ENCODE measurements at regions not wholly inside any gene's neighbourhood (a gene's known extent, or its start where the extent isn't known, plus 50 kb on each side); places are given as distances from the start of the nearest gene placed in this dataset.

DNA sequence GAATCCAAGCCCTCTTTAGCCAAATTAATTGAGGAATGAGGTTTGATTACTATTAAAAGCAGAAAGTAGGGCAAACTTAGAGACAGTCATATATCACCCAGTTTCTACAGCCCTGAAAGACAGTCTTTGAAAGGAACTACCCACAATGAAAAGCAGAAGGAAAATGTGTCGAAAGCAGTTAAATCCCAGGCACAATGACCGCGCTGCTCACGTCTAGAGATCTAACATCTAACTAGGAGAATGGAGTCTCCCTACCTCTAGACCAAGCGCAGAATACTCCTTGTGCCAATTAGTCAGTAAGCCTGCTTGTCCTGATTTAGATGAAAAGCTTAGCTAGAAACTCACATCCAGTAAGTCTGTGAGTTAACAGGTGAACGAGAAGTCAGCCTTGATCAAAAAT, 350.0 kb downstream of the FGFR2 start:
- no peak overlapping the region for H3K27ac ChIP-seq (ENCODE audit: low read depth, low read length)
- no peak for DNase-seq (ENCODE audit: low read depth)
- H3K27ac Mint-ChIP-seq (ENCODE audit: unreplicated experiment), result no peak overlapping the region
- H3K36me3 Mint-ChIP-seq (ENCODE audit: low read depth, unreplicated experiment), result no peaks in the 10 kb centered on the region
- H3K36me3 ChIP-seq (ENCODE audit: insufficient read depth, low read length), result no peaks in the 10 kb centered on the region
- H3K9me3 ChIP-seq (ENCODE audit: insufficient read depth, low read depth, low read length), result no peaks in the 10 kb centered on the region
- no peaks in the 10 kb centered on the region for H3K4me1 ChIP-seq (ENCODE audit: insufficient read depth, low read length)
- TF ChIP-seq EZH2 (IDR thresholded peaks at IDR 0.05; ENCODE audit: insufficient read depth, low read length), result no peak
- TF ChIP-seq, protein P1, sequence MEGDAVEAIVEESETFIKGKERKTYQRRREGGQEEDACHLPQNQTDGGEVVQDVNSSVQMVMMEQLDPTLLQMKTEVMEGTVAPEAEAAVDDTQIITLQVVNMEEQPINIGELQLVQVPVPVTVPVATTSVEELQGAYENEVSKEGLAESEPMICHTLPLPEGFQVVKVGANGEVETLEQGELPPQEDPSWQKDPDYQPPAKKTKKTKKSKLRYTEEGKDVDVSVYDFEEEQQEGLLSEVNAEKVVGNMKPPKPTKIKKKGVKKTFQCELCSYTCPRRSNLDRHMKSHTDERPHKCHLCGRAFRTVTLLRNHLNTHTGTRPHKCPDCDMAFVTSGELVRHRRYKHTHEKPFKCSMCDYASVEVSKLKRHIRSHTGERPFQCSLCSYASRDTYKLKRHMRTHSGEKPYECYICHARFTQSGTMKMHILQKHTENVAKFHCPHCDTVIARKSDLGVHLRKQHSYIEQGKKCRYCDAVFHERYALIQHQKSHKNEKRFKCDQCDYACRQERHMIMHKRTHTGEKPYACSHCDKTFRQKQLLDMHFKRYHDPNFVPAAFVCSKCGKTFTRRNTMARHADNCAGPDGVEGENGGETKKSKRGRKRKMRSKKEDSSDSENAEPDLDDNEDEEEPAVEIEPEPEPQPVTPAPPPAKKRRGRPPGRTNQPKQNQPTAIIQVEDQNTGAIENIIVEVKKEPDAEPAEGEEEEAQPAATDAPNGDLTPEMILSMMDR (IDR thresholded peaks at IDR 0.05; ENCODE audit: insufficient read depth, low read depth, low read length), result no peak
- H3K4me1 Mint-ChIP-seq (ENCODE audit: low read depth, unreplicated experiment), result no peaks in the 10 kb centered on the region
- no peak overlapping the region for H3K4me3 ChIP-seq (ENCODE audit: insufficient read depth, low read depth, low read length)
- no peak overlapping the region for H2AFZ ChIP-seq (ENCODE audit: low read depth, low read length)
- no peaks in the 10 kb centered on the region for H3K27me3 ChIP-seq (ENCODE audit: insufficient read depth, low read length)
- FAIRE-seq, result no peak
- no peaks in the 10 kb centered on the region for H3K79me2 ChIP-seq (ENCODE audit: insufficient read depth, low read length)
- H3K9me3 Mint-ChIP-seq (ENCODE audit: unreplicated experiment), result no peaks in the 10 kb centered on the region
- no peak overlapping the region for H3K9ac ChIP-seq (ENCODE audit: low read length)
- no peak overlapping the region for H3K4me3 Mint-ChIP-seq (ENCODE audit: unreplicated experiment)
- no peak overlapping the region for H3K4me2 ChIP-seq (ENCODE audit: low read length)
- peaks cover 2% of the 10 kb centered on the region for H3K27me3 Mint-ChIP-seq (ENCODE audit: low read depth, unreplicated experiment)
- H4K20me1 ChIP-seq (ENCODE audit: insufficient read depth, low read length), result no peaks in the 10 kb centered on the region

DNA sequence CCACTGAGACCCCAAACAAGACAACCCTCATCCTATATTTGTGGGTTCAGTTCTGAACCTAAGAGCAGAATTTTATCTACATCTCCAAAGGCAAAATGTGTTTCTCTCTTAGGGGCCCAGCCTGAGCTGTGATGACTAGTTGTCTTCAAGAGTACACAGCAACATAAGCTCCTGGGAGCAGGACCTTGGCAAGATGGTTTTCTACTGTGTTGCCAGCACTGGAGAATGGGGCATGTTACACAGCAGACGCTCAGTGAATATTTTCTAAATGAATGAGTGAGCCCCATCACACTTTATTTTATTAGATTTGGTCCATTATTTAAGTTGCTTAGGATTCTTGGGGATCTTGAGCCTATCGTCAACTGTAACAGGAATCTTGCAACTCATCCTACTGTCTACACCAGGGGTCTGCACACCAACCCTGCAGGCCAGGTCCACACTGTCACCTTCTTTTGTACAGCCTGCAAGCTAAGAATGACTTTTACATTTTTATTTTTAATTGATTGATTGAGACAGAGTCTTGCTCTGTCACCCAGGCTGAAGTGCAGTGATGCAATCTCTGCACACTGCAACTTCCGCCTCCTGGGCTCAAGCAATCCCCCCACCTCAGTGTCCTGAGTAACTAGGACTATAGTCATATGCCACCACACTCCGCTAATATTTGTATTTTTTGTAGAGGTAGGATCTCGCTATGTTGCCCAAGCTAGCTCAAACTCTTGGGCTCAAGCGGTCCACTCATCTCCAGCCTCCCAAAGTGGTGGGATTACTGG, 347.1 kb downstream of the FGFR2 start:
- H3K27ac ChIP-seq (ENCODE audit: low read depth, low read length), result no peak overlapping the region
- H3K79me2 ChIP-seq (ENCODE audit: insufficient read depth, low read length), result no peaks in the 10 kb centered on the region
- H3K4me3 ChIP-seq (ENCODE audit: insufficient read depth, low read depth, low read length), result no peak overlapping the region
- no peak overlapping the region for H3K4me2 ChIP-seq (ENCODE audit: low read length)
- Mint-ChIP-seq H3K4me3 (ENCODE audit: unreplicated experiment) (no peak overlapping the region), H3K27ac (ENCODE audit: unreplicated experiment) (no peak overlapping the region), H3K36me3 (ENCODE audit: low read depth, unreplicated experiment) (no peaks in the 10 kb centered on the region), H3K4me1 (ENCODE audit: low read depth, unreplicated experiment) (no peaks in the 10 kb centered on the region), H3K9me3 (ENCODE audit: unreplicated experiment) (no peaks in the 10 kb centered on the region), H3K27me3 (ENCODE audit: low read depth, unreplicated experiment) (peaks cover 2% of the 10 kb centered on the region)
- FAIRE-seq, result no peak
- H3K9me3 ChIP-seq (ENCODE audit: insufficient read depth, low read depth, low read length), result no peaks in the 10 kb centered on the region
- DNase-seq (ENCODE audit: low read depth), result no peak
- no peaks in the 10 kb centered on the region for H4K20me1 ChIP-seq (ENCODE audit: insufficient read depth, low read length)
- TF ChIP-seq, protein P1 (IDR thresholded peaks at IDR 0.05; ENCODE audit: insufficient read depth, low read depth, low read length), result no peak
- no peak for TF ChIP-seq EZH2 (IDR thresholded peaks at IDR 0.05; ENCODE audit: insufficient read depth, low read length)
- no peaks in the 10 kb centered on the region for H3K36me3 ChIP-seq (ENCODE audit: insufficient read depth, low read length)
- no peaks in the 10 kb centered on the region for H3K4me1 ChIP-seq (ENCODE audit: insufficient read depth, low read length)
- H3K9ac ChIP-seq (ENCODE audit: low read length), result no peak overlapping the region
- no peak overlapping the region for H2AFZ ChIP-seq (ENCODE audit: low read depth, low read length)
- no peaks in the 10 kb centered on the region for H3K27me3 ChIP-seq (ENCODE audit: insufficient read depth, low read length)

DNA sequence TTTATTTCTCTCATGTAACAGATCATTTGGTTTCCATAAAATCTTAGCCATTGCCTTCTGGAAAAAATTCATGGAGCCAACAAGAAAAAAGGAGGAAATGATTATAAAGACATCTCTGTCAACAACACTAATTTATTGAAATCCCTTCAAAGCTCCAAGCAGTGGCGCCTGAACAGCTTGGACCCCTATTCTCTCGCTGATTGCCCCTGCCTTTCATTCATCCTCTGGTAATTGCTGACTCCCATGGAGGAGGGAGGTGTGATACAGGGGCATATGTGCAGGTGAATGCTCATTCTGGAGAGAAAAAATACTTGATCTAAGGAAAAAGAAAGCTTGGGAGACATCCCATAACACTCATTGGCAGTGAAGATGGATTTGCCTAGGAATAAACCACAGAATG, 345.5 kb downstream of the FGFR2 start:
- Histone ChIP-seq H3K4me3 (ENCODE audit: insufficient read depth, low read depth, low read length) (no peak overlapping the region), H3K9me3 (ENCODE audit: insufficient read depth, low read depth, low read length) (no peaks in the 10 kb centered on the region), H3K36me3 (ENCODE audit: insufficient read depth, low read length) (no peaks in the 10 kb centered on the region), H3K27ac (ENCODE audit: low read depth, low read length) (no peak overlapping the region), H3K4me1 (ENCODE audit: insufficient read depth, low read length) (no peaks in the 10 kb centered on the region), H4K20me1 (ENCODE audit: insufficient read depth, low read length) (no peaks in the 10 kb centered on the region), H2AFZ (ENCODE audit: low read depth, low read length) (no peak overlapping the region), H3K9ac (ENCODE audit: low read length) (no peak overlapping the region), H3K4me2 (ENCODE audit: low read length) (no peak overlapping the region), H3K79me2 (ENCODE audit: insufficient read depth, low read length) (no peaks in the 10 kb centered on the region), H3K27me3 (ENCODE audit: insufficient read depth, low read length) (no peaks in the 10 kb centered on the region)
- Mint-ChIP-seq H3K36me3 (ENCODE audit: low read depth, unreplicated experiment) (no peaks in the 10 kb centered on the region), H3K27ac (ENCODE audit: unreplicated experiment) (no peak overlapping the region), H3K9me3 (ENCODE audit: unreplicated experiment) (no peaks in the 10 kb centered on the region), H3K4me3 (ENCODE audit: unreplicated experiment) (no peak overlapping the region), H3K27me3 (ENCODE audit: low read depth, unreplicated experiment) (no peaks in the 10 kb centered on the region), H3K4me1 (ENCODE audit: low read depth, unreplicated experiment) (no peaks in the 10 kb centered on the region)
- TF ChIP-seq, protein P1 (IDR thresholded peaks at IDR 0.05; ENCODE audit: insufficient read depth, low read depth, low read length), result no peak
- no peak for TF ChIP-seq EZH2 (IDR thresholded peaks at IDR 0.05; ENCODE audit: insufficient read depth, low read length)
- no peak for FAIRE-seq
- DNase-seq (ENCODE audit: low read depth), result no peak

All from astrocyte (in vitro differentiated cells and primary cell).